HL-60 (cell line): ENCODE measurements at regions not wholly inside any gene's neighbourhood (a gene's known extent, or its start where the extent isn't known, plus 50 kb on each side); places are given as distances from the start of the nearest gene placed in this dataset.

Experiments
- DNase-seq, 2 experiments: peaks; one replicate each; pipeline ENCODE4 v3.0.0-alpha.2; 2010 to 2020; ENCODE audit warnings: low read depth in 1 of 2, low spot score in 1 of 2
- H3K27ac ChIP-seq: fragments of 250-450 bp; sonication (Bioruptor Pico); replicated peaks from 2 replicates; pipeline ENCODE4 v1.5.1; 2020; ENCODE audit warnings: mild to moderate bottlenecking, moderate library complexity
- H3K27me3 ChIP-seq: fragments of 250-450 bp; sonication (Bioruptor Pico); 2 replicates; pipeline ENCODE4 v1.5.1; 2021; ENCODE audit warnings: mild to moderate bottlenecking, moderate library complexity; ENCODE audit not compliant: insufficient read depth, poor library complexity, severe bottlenecking
- H3K4me3 ChIP-seq: replicated peaks from 2 replicates; pipeline ENCODE4 v1.5.1; 2011; ENCODE audit warnings: mild to moderate bottlenecking, control low read depth, low read length; ENCODE audit not compliant: insufficient read depth
- GABPA ChIP-seq: IDR thresholded peaks from 2 replicates; pipeline ENCODE4 v1.6.1; 2012; ENCODE audit warnings: low read depth
- POLR2AphosphoS5 ChIP-seq: IDR thresholded peaks from 2 replicates; pipeline ENCODE4 v1.6.1; 2012; ENCODE audit warnings: low read depth
- REST ChIP-seq: IDR thresholded peaks from 2 replicates; pipeline ENCODE4 v1.6.1; 2012; ENCODE audit warnings: low read depth; ENCODE audit not compliant: insufficient replicate concordance
- SPI1 ChIP-seq: IDR thresholded peaks from 2 replicates; pipeline ENCODE4 v1.6.1; 2012; ENCODE audit warnings: low read depth, mild to moderate bottlenecking, borderline replicate concordance
- TF ChIP-seq, protein P1 (sequence below): IDR thresholded peaks from one replicate; pipeline ENCODE4 v1.5.1; 2011; ENCODE audit warnings: low read length, control low read depth, inconsistent platforms; ENCODE audit not compliant: insufficient read depth

GRCh38 chr9:107744873-107745272 lies 255.3 kb upstream of the KLF4 start:
- no peak overlapping the region for H3K27ac ChIP-seq
- H3K4me3 ChIP-seq: no peak overlapping the region
- no peak for DNase-seq
- TF ChIP-seq GABPA: no peak
- no peak for TF ChIP-seq SPI1
- TF ChIP-seq REST: no peak
- no peak for TF ChIP-seq POLR2AphosphoS5
- H3K27me3 ChIP-seq: no peaks in the 10 kb centered on the region

GRCh38 chr9:107742531-107743309 lies 253.2 kb upstream of the KLF4 start:
- H3K27ac ChIP-seq: no peak overlapping the region
- no peak overlapping the region for H3K4me3 ChIP-seq
- TF ChIP-seq SPI1 (no peak), REST (no peak), GABPA (no peak), POLR2AphosphoS5 (no peak)
- TF ChIP-seq, protein P1, sequence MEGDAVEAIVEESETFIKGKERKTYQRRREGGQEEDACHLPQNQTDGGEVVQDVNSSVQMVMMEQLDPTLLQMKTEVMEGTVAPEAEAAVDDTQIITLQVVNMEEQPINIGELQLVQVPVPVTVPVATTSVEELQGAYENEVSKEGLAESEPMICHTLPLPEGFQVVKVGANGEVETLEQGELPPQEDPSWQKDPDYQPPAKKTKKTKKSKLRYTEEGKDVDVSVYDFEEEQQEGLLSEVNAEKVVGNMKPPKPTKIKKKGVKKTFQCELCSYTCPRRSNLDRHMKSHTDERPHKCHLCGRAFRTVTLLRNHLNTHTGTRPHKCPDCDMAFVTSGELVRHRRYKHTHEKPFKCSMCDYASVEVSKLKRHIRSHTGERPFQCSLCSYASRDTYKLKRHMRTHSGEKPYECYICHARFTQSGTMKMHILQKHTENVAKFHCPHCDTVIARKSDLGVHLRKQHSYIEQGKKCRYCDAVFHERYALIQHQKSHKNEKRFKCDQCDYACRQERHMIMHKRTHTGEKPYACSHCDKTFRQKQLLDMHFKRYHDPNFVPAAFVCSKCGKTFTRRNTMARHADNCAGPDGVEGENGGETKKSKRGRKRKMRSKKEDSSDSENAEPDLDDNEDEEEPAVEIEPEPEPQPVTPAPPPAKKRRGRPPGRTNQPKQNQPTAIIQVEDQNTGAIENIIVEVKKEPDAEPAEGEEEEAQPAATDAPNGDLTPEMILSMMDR: no peak

DNA sequence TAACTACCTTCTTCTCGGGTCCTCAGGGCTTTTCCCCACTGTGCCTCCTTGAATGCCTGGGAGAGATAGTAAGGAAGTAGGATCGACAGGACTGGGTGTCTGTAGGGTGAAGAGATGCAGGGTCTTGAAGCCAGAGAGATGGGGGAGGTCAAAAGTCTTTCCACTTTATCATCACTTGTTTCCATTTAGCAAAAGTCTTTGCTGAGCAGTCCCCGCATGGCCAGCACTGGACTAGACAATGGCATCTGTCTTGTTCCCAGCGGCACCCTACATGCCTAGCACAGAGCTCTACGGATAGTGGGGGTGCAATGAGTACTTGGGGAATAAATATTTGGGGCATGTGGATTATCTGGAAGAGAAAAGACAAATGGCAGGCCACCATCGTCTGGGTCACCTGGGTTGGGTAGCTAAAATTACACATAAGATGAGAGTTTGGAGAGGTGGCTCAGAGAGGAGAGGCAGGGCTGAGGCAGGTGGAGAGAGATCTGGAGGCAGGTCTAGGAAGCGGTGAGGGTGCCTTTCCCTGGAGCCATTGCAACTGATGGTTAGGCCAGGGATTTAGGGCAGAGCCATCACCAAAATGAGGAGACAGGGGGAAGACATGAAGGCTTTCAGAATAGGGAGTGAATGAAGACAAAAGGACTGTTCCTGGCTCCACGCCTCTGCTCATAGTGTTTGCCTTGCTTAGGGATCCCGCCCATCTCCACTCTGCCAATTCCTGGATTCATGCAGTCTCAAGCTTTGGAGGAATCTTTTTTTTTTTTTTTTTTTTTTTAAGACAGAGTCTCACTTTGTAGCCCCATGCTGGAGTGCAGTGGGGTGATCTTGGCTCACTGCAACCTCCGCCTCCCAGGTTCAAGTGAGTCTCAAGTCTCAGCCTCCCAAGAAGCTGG lies 250.8 kb upstream of the KLF4 start:
- DNase-seq: no peak
- Histone ChIP-seq H3K4me3 (no peak overlapping the region), H3K27me3 (no peaks in the 10 kb centered on the region), H3K27ac (no peak overlapping the region)
- TF ChIP-seq, protein P1: no peak
- TF ChIP-seq POLR2AphosphoS5 (no peak), SPI1 (no peak), REST (no peak), GABPA (no peak)

More at GRCh38 chr9:107742531-107743309, 253.2 kb upstream of the KLF4 start:
- H3K27me3 ChIP-seq: no peaks in the 10 kb centered on the region
- DNase-seq: no peak
